ENCODE measurements at regions not wholly inside any gene's neighbourhood (a gene's known extent, or its start where the extent isn't known, plus 50 kb on each side); places are given as distances from the start of the nearest gene placed in this dataset.

DNA sequence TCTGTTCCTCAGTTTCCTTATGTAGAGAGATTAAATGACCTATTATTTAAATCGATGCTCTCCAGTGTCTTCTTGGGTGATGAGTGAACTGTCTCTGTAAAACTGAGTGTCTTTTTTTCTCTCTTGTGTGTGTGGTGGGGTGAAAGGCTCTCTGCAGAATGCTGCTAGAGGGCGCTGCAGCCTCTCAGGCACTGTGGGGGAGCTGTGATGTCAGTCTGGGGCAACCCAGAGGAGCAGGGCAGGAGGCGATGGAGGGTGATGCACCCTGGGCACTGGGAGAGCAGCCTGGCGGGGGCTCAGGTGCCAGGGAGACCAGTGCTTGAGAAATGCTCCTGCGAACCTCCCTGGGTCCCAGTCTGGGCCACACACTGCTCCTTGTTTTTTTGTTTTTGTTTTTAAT, 110.1 kb upstream of the POM121L12 start:
- peaks cover 6 to 14% of the 10 kb centered on the region in 2 donors for H3K9me3 Mint-ChIP-seq
- H3K27ac Mint-ChIP-seq, result no peak overlapping the region
- H3K36me3 Mint-ChIP-seq, result no peaks in the 10 kb centered on the region
- DNase-seq (no peak), ATAC-seq (replicated peaks) (no peak)
- no peak overlapping the region for H3K4me3 Mint-ChIP-seq
- no peaks in the 10 kb centered on the region for H3K4me1 Mint-ChIP-seq
- H3K27me3 Mint-ChIP-seq, result no peaks in the 10 kb centered on the region

GRCh38 chr7:52920977-52921376, 114.5 kb upstream of the POM121L12 start:
- H3K4me3 Mint-ChIP-seq, result no peak overlapping the region
- H3K27ac Mint-ChIP-seq, result no peak overlapping the region
- ATAC-seq (replicated peaks) (no peak), DNase-seq (no peak)
- H3K9me3 Mint-ChIP-seq, result peaks cover 4 to 15% of the 10 kb centered on the region in 2 donors
- H3K27me3 Mint-ChIP-seq, result no peaks in the 10 kb centered on the region
- H3K4me1 Mint-ChIP-seq, result no peaks in the 10 kb centered on the region
- no peaks in the 10 kb centered on the region for H3K36me3 Mint-ChIP-seq

- Mint-ChIP-seq H3K27me3 (no peaks in the 10 kb centered on the region), H3K4me3 (no peak overlapping the region), H3K4me1 (no peaks in the 10 kb centered on the region), H3K9me3 (peaks cover 2 to 11% of the 10 kb centered on the region in 2 donors), H3K36me3 (no peaks in the 10 kb centered on the region), H3K27ac (no peak overlapping the region)
- ATAC-seq (replicated peaks) (no peak), DNase-seq (no peak)
Measured at GRCh38 chr7:52917982-52918578, 117.4 kb upstream of the POM121L12 start.

DNA sequence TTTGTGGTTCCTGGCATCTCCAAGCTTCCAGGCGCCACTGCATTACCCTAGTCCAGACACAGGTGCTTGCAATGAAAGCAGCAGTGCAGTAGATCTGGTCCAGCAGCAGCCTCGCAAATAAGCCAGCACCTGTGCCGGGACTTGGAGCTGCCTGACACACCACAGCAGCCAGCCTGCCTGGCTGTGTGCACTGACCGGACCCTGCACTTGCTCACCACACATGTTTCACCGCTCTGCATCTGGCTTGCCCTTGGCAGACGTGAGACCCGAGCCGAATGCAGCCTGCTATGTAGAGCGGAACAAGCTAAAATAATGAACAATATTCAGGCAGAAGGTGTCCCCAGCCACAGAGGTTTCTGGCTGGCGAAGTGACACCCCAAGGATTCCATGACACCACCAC, 123.6 kb upstream of the POM121L12 start:
- Mint-ChIP-seq H3K36me3 (no peaks in the 10 kb centered on the region), H3K27ac (no peak overlapping the region), H3K27me3 (no peaks in the 10 kb centered on the region), H3K9me3 (peaks cover 3 to 7% of the 10 kb centered on the region in 2 donors), H3K4me3 (no peak overlapping the region), H3K4me1 (no peaks in the 10 kb centered on the region)
- ATAC-seq (replicated peaks), result peak in 1 of 2 donors; percentile 31
- DNase-seq, result no peak

- Mint-ChIP-seq H3K4me1 (no peaks in the 10 kb centered on the region), H3K27ac (no peak overlapping the region), H3K36me3 (no peaks in the 10 kb centered on the region), H3K4me3 (no peak overlapping the region), H3K9me3 (peaks cover 0 to 7% of the 10 kb centered on the region in 2 donors), H3K27me3 (no peaks in the 10 kb centered on the region)
- ATAC-seq (replicated peaks) (peak in 1 of 2 donors; percentile 14), DNase-seq (no peak)
Measured at GRCh38 chr7:52911326-52911725, 124.1 kb upstream of the POM121L12 start.

- ATAC-seq (replicated peaks), result no peak
- H3K27me3 Mint-ChIP-seq, result no peaks in the 10 kb centered on the region
- no peaks in the 10 kb centered on the region for H3K36me3 Mint-ChIP-seq
- peaks cover 0 to 7% of the 10 kb centered on the region in 2 donors for H3K9me3 Mint-ChIP-seq
- no peaks in the 10 kb centered on the region for H3K4me1 Mint-ChIP-seq
- H3K27ac Mint-ChIP-seq, result no peak overlapping the region
- no peak for DNase-seq
- H3K4me3 Mint-ChIP-seq, result no peak overlapping the region
Measured at GRCh38 chr7:52909935-52910334, 125.5 kb upstream of the POM121L12 start.

DNA sequence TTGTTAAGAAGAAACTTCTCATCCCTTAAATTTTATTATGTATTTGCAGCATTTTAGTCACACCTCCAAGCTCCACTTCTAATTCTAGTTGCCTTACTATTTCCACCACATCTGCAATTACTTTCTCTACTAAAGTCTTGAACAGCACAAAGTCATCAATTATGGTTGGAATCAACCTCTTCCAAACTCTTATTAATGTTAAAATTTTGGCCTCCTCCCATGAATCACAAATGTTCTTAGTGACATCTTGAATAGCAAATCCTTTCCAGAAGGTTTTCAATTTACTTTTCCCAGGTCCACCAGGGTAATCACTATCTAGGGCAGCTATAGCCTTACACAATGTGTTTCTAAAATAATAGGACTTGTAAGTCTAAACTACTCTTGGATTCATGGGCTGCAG, 126.3 kb upstream of the POM121L12 start:
- ATAC-seq (replicated peaks), result no peak
- DNase-seq, result no peak
- H3K27ac Mint-ChIP-seq, result no peak overlapping the region
- no peak overlapping the region for H3K4me3 Mint-ChIP-seq
- peaks cover 0 to 7% of the 10 kb centered on the region in 2 donors for H3K9me3 Mint-ChIP-seq
- H3K27me3 Mint-ChIP-seq, result no peaks in the 10 kb centered on the region
- no peaks in the 10 kb centered on the region for H3K4me1 Mint-ChIP-seq
- H3K36me3 Mint-ChIP-seq, result no peaks in the 10 kb centered on the region

- no peak for ATAC-seq (replicated peaks)
- no peaks in the 10 kb centered on the region for H3K36me3 Mint-ChIP-seq
- H3K9me3 Mint-ChIP-seq, result peaks cover 6 to 10% of the 10 kb centered on the region in 2 donors
- H3K27me3 Mint-ChIP-seq, result no peaks in the 10 kb centered on the region
- no peaks in the 10 kb centered on the region for H3K4me1 Mint-ChIP-seq
- no peak for DNase-seq
- H3K27ac Mint-ChIP-seq, result no peak overlapping the region
- H3K4me3 Mint-ChIP-seq, result no peak overlapping the region
Measured at GRCh38 chr7:52897713-52898112, 137.7 kb upstream of the POM121L12 start.

GRCh38 chr7:52897288-52897687, 138.1 kb upstream of the POM121L12 start:
- ATAC-seq (replicated peaks), result no peak
- DNase-seq, result no peak
- Mint-ChIP-seq H3K36me3 (no peaks in the 10 kb centered on the region), H3K4me3 (no peak overlapping the region), H3K4me1 (no peaks in the 10 kb centered on the region), H3K27me3 (no peaks in the 10 kb centered on the region), H3K9me3 (peaks cover 6 to 11% of the 10 kb centered on the region in 2 donors), H3K27ac (no peak overlapping the region)

- no peaks in the 10 kb centered on the region for H3K36me3 Mint-ChIP-seq
- no peak for DNase-seq
- no peaks in the 10 kb centered on the region for H3K27me3 Mint-ChIP-seq
- no peak overlapping the region for H3K27ac Mint-ChIP-seq
- H3K9me3 Mint-ChIP-seq, result peaks cover 4 to 10% of the 10 kb centered on the region in 2 donors
- no peak overlapping the region for H3K4me3 Mint-ChIP-seq
- ATAC-seq (replicated peaks), result no peak
- H3K4me1 Mint-ChIP-seq, result no peaks in the 10 kb centered on the region
Measured at GRCh38 chr7:52877240-52877639, 158.2 kb upstream of the POM121L12 start.

GRCh38 chr7:52876402-52876801, 159.0 kb upstream of the POM121L12 start:
- H3K27me3 Mint-ChIP-seq, result no peaks in the 10 kb centered on the region
- DNase-seq, result no peak
- no peaks in the 10 kb centered on the region for H3K4me1 Mint-ChIP-seq
- no peaks in the 10 kb centered on the region for H3K36me3 Mint-ChIP-seq
- ATAC-seq (replicated peaks), result no peak
- no peak overlapping the region for H3K4me3 Mint-ChIP-seq
- H3K9me3 Mint-ChIP-seq, result peaks cover 5 to 9% of the 10 kb centered on the region in 2 donors
- H3K27ac Mint-ChIP-seq, result no peak overlapping the region

GRCh38 chr7:52863652-52864051, 171.8 kb upstream of the POM121L12 start:
- H3K4me3 Mint-ChIP-seq, result no peak overlapping the region
- H3K9me3 Mint-ChIP-seq, result peaks cover 8 to 15% of the 10 kb centered on the region in 2 donors
- H3K27me3 Mint-ChIP-seq, result no peaks in the 10 kb centered on the region
- DNase-seq, result no peak
- H3K27ac Mint-ChIP-seq, result no peak overlapping the region
- H3K4me1 Mint-ChIP-seq, result no peaks in the 10 kb centered on the region
- H3K36me3 Mint-ChIP-seq, result no peaks in the 10 kb centered on the region
- no peak for ATAC-seq (replicated peaks)

DNA sequence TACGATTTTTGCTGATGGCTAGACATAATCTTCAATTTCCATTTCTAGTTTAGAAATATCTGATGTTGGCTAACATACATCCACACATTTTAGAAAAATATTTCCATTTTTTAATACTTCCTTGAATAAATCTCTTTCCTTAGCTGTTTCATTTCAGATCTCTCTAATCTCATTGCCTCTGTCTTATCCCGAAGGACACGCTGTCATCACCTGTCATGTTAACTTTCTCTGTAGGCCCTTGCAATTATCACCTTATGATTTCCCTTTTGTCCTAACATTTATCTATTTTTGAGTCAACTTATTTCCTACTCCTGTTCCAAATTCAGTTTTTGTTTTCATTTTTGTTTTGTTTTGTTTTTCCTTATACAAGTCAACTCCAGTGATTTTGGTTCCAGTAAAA, 173.1 kb upstream of the POM121L12 start:
- Mint-ChIP-seq H3K27me3 (no peaks in the 10 kb centered on the region), H3K27ac (no peak overlapping the region), H3K4me3 (no peak overlapping the region), H3K9me3 (peaks cover 3 to 12% of the 10 kb centered on the region in 2 donors), H3K36me3 (no peaks in the 10 kb centered on the region), H3K4me1 (no peaks in the 10 kb centered on the region)
- DNase-seq (no peak), ATAC-seq (replicated peaks) (no peak)

DNA sequence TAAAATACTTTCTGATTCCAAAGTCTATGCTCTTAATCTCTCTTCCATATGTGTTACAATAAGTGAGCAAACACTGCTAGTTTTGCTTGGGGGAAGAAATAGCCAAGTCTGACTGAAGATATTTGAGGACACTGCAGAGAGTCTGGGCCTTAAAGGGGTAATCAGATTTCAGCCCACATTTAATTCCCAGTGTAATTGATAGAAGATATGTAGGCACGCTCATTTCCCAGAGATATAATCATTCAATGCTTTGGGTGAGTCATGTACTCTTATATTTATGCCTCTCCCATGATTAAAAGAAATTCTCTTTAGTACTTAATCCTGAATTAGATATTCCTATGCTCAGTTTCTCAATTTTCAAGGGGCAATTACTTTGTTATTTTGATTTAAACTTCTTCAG, 178.1 kb upstream of the POM121L12 start:
- Mint-ChIP-seq H3K27me3 (no peaks in the 10 kb centered on the region), H3K4me3 (no peak overlapping the region), H3K27ac (no peak overlapping the region), H3K4me1 (no peaks in the 10 kb centered on the region), H3K36me3 (no peaks in the 10 kb centered on the region), H3K9me3 (peaks cover 0 to 5% of the 10 kb centered on the region in 2 donors)
- ATAC-seq (replicated peaks) (no peak), DNase-seq (no peak)

- H3K36me3 Mint-ChIP-seq, result no peaks in the 10 kb centered on the region
- H3K27ac Mint-ChIP-seq, result no peak overlapping the region
- H3K4me1 Mint-ChIP-seq, result no peaks in the 10 kb centered on the region
- peaks cover 0 to 3% of the 10 kb centered on the region in 2 donors for H3K9me3 Mint-ChIP-seq
- no peaks in the 10 kb centered on the region for H3K27me3 Mint-ChIP-seq
- H3K4me3 Mint-ChIP-seq, result no peak overlapping the region
- DNase-seq (no peak), ATAC-seq (replicated peaks) (no peak)
Measured at GRCh38 chr7:52854681-52855080, 180.8 kb upstream of the POM121L12 start.

GRCh38 chr7:52851547-52851946, 183.9 kb upstream of the POM121L12 start:
- Mint-ChIP-seq H3K9me3 (peaks cover 2 to 4% of the 10 kb centered on the region in 2 donors), H3K27me3 (no peaks in the 10 kb centered on the region), H3K27ac (no peak overlapping the region), H3K4me1 (no peaks in the 10 kb centered on the region), H3K4me3 (no peak overlapping the region), H3K36me3 (no peaks in the 10 kb centered on the region)
- ATAC-seq (replicated peaks) (no peak), DNase-seq (no peak)
